NCI-H187 (cell line): ENCODE measurements at regions not wholly inside any gene's neighbourhood (a gene's known extent, or its start where the extent isn't known, plus 50 kb on each side); places are given as distances from the start of the nearest gene placed in this dataset.

Experiments used
- DNase-seq, 2 experiments: peaks; one replicate each; lab custom pipeline; 2025; lab: John Stamatoyannopoulos, UW

DNA sequence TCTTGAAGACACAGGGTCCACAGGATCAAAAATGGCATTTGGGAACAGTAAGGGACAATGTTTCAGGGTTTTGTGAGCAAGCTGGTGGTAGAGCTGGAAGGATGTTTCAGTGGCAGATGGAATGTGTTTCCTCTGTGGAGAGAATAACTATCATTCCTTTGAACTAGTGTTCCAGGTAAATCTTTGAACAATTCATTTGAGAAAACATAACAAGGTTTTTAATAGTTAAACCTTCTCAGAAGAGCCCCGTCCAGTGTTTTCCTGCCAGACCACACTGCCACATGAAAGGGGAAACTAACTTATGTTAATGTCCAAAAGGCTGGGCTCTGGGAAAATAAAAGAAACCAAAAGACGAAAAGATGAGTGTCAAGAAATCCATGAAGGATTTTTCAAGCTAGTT lies 207.0 kb upstream of the ZNF462 start:
- no peak for DNase-seq

DNA sequence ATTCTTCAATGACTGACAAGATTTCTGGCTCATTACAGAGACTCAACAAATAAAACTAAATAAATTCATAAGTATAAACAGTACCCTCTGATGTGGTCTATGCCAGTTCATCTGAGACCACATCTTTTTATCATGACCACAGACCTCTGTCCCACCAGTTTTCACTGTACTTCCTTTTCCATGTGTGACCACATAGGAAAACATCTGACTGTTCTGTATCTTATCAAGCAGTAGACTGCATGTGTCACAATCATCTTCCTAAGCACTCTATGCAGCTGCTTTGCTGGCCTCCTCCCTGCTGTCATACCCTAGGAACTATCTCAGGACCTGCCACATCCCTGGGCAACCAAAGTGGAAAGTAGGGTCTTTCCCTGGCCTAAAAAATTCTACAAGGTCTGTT lies 205.0 kb upstream of the ZNF462 start:
- no peak for DNase-seq

DNA sequence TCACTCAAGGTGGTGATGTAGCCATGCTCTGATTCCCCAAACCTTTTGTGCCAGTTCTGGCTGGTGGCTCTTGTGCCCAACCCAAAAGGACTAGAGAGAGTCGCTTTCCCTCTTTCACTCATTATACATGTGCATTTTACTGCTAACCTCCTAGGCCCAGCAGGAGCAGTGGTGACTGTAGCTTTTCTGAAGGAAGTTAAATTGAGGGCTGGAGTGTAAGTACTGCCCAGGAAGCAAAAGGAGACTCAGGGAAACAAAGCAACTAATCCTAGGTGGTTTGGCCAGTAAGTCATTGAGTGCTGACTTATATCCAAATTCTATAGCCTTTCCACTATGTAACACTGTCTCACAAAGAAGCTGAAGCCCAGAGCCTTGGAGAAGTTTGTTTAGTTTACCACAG lies 194.4 kb upstream of the ZNF462 start:
- no peak for DNase-seq

DNA sequence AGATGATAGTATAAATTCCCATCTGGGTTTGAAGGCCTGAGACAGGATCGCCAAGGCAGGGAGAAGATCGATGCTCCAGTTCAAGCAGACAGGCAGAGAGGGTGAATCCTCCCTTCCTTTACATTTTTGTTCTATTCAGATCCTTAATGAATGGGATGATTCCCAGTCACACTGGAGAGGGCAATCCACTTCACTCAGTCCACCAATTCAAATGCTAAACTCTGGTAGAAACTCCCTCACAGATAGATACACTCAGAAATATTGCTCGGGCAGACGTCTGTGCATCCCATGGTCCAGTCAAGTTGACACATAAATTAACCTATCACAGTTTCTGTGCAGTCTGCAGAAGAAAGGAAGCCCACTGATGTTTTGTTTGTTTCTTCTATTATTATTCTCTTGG lies 193.1 kb upstream of the ZNF462 start:
- DNase-seq, result no peak

DNA sequence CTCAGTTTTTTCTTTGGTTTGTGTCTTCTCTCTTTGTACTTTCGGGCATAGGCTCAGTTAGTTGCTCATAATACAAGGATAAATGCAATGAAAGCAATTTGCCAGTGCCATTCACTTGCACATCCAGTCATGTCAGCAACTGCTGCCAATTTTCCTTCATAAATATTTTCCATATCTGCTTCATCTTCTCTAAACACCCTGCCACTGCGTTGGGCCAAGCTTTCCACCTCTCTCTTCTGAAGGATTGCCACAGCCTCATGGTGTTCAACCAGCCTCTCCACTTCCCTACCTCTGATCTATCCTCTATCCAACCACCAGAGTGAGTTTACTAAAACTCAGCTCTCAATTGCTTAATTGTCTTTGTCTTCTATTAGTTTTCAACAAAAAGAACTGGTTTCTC lies 192.5 kb upstream of the ZNF462 start:
- no peak for DNase-seq

DNA sequence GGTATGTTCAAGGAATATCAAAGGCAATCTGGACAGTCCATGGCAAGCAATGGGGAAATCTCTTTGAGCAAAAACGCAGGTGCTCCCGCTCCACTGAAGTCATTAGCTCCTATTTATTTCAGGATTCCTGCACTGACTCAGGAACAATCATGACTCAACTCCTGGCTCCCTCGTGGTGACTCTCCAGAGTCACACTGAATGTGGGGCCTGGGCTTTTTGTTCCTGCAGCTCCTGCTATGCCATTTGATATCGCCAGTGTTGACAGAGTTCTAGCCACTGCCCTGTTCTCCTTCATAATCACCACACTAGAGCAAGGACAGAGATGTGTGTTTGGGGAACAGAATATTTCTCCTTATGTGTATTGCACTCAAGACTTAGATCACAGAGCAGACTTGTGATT lies 187.2 kb upstream of the ZNF462 start:
- no peak for DNase-seq

DNA sequence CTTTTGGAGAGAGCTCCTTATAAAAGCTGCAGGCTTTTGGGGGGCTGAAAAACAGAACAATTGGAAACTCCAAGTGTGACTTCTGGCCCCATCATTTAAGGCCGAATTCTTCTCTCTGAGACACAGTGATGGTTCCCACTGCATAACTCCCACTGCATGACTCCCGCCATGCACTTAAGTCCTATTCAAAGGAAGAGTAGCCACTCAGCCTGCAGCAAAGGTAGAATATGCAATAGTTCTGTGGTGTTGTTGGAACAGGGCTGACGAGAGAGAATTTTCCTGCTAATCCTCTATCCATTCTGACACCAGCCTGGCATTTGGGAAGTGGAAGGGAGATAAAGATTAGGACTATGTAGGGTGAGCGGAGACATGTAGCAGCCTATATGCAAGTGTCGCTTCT lies 185.6 kb upstream of the ZNF462 start:
- DNase-seq, result no peak

DNA sequence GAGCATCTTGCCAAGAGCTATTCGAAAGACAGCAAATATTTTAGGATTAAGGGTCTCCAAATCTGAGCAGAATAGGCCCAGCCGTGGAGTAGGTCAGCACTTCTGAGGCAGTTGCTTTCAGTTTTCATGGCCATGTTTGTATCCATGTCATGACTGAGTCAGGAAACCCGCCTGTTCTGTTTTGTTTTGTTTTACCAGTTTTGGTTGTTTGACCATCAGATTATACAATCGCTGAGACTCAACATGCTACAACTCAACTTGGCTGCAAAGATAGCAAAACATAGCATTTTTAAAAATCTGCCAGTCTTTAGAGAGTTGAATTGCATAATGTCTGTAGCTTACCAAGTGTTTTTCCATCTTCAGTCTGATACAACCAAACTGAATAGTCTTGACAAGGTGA lies 185.1 kb upstream of the ZNF462 start:
- no peak for DNase-seq

DNA sequence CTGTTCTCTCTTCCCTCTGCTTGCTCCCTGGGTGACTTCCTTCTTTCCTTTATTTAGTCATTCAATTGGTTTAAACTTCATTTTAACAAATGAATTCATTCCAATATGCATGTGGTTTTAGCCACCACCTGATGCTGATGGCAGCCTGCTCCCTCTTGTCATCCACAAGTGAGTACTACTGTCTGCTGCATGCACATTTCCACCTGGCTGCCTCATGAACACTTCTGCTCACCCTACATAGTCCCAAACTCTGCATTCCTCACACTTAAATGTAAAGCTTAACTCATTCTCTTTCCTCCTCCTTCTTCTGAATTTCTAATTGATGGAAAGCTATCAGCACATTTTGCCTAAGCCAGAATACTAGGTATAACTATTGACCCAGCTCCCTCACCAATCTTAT lies 184.7 kb upstream of the ZNF462 start:
- DNase-seq, result no peak

DNA sequence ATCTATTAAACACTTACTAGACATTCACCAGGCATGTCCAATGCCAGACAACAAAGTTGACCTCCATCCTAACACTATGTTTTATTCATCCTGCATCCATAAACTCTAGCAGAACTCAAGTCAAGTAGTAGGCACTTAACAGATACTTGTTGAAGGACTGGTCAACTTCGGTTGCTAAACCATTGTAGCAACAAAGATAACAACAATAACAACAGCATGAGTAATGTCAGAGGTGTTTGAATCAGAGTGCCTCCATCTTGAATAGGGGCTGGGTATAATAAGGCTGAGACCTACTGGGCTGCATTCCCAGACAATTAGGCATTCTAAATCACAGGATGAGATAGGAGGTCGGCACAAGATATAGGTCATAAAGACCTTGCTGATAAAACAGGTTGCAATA lies 180.5 kb upstream of the ZNF462 start:
- DNase-seq, result no peak

DNA sequence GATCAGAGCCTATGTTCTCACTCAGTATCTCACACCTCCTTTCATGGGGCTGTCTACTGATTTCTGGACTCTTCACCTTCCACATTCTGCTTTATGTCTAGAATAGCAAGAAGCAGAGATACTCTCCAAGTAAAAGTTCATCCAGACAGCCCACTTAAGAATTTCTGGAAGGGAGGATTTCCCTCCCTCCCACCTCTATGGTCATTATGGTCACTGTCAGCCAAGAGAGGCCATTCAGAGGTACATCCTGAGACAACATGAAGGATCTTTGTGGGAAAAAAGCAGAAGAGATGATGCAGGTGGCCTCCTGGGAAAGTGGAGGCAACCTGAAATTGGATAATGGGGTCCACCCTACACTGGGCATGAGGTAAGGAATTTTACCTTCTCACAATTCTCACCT lies 179.5 kb upstream of the ZNF462 start:
- DNase-seq, result no peak

DNA sequence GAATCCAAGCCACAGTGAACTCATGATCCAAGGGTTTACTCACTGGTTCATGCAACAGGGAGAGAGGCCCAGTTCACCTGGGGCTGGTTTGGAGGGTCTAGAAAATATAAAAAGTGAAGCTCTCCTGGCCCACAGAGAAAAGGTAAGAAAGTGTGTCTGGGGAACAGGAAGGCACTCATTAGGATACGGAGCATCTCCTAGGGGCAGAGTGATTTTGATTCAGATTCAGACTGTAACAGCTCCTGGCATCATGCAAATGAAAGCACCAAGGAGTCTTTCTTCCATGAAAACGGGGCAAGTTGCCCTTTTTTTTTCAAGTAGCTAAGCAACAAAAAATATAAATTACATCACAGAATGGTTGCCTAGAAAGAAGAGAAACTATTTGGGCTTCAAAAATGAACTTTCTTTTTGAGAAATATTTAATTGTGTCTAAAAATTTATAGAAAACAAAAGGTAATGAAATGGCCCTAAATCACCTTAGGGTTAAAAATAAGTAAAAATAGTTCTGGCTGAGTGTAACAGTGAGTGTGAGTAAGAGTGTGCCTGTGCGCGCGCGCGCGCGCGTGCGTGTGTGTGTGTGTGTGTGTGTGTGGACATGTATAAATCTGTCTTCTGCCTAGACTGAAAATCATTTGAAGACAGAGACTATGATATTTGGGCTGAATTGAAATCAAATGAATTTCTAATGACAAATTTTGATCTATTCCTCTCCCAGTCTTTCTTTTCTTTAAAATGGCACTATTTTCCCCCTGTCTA lies 177.8 kb upstream of the ZNF462 start:
- DNase-seq, result no peak

DNA sequence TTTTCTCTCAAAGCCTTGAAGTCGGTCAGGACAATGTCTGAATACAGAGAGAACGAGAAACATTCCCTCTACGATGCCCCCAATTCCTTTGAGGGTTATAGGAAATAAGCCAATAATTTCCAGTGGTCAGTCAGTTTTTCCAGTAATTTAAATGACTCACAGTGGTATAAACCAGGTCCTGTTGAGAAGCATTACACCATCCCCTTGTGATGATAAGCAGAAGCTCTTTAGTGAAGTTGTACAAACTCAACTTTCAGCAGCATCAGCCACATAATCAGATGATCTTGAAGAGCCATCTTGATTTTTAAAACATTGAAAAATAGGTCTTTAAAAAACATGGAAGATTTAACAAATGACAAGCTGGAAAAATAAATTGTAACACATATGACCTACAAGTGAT lies 173.9 kb upstream of the ZNF462 start:
- no peak for DNase-seq

DNA sequence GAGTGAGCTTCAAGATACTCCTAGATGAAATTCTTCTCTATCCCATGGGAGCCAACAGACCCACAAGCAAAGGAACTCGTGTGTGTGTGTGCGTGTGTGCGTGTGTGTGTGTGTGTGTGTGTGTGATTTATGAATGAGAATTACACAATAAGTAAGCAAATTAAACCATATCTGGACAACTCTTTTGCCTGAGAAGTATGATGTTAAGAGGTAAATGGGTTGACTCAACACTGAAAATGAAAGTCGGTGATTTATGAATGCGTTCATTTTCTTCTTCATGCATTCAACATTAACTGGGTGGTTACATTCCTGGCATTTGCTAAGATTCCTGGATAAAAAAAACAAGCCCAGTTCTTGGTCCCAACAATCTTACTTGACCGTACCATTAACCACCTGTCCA lies 171.3 kb upstream of the ZNF462 start:
- DNase-seq, result no peak

DNA sequence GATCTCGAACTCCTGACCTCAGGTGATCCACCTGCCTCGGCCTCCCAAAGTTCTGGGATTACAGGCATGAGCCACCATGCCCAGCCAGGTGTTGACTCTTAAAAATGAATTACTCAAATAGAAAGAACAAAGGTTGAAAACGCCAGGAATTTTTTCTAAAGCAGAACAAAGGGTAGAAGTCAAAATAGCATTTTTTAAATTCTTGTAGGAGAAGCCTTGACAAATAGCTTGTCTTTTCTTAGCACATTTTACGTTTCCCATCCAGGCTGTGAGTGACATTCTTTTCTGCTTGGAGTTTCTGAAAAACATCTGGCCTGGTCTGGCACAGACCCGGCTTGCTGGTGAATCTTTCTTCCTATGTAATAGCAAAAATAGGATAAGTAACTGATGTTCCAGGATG lies 169.4 kb upstream of the ZNF462 start:
- DNase-seq, result no peak

DNA sequence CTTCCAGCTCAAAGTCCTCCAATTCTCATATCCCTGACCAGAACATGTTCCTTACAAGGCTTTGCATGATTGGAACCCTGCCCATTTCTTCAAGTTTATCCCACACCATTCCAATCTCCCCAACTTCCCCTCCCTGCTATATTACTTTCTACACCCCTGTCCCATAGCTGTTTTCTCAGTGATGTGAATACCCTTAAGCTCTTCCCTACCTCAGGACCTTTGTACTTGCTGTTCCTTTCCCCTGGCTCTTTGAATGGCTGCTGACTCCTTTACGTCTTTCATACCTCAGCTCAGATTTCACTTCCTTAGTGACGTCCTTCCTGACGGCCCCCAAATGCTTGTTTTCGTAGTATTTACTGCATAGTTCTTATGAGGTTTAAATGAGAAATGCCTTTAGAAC lies 166.2 kb upstream of the ZNF462 start:
- DNase-seq, result no peak

DNA sequence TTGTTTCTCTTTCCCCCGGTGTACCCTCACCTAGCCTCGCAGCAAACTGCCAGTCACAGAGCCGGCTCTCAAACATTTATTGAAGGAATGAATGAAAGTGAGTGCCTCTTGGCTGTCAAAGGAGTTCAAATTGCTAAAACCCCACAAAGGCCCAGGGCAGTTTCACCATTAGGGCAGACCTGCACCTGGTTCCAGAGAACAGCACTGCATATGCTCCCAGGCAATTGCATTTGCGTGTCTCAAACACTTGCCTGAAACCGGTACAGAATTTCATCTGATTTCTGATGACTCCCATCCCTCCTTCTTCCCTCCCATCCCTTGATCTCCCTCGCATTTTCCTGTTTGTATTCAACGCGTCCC lies 165.6 kb upstream of the ZNF462 start:
- no peak for DNase-seq

DNA sequence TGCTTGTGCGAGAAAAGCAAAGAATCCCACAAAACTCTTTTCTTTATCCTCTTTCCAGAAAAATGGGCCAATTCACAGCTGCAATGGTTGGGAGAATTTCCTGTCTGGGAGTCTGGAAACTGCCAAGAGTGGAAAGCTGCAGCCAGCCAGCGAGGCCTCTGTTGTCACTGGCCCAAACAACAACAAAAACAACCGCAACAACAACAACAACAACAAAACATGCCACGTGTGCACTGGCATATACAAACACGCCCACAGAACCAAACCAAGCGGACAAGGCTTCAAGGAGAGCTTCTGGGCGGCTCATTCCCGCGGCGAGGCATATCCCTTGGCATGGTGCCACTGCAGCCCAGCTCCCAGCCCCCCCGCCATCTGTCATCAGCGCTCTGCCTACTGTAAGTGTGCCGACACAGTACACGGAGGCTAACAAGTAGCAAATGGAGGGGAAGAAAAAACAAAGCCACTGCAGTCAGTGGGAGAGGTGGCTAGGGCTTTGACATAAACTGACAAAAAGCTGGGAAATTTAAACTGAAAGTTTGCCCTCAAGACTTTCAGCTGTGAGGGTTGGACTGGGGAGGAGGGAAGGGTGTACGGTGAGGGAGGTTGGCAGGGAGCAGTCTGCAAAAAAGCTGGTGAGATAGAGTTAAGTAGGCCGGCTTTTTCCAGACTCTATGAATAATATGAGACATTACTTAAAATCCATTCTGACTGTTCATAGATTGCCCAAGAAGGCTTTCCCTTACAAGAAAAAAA lies 165.0 kb upstream of the ZNF462 start:
- peak; percentile 36 to 53 for DNase-seq

DNA sequence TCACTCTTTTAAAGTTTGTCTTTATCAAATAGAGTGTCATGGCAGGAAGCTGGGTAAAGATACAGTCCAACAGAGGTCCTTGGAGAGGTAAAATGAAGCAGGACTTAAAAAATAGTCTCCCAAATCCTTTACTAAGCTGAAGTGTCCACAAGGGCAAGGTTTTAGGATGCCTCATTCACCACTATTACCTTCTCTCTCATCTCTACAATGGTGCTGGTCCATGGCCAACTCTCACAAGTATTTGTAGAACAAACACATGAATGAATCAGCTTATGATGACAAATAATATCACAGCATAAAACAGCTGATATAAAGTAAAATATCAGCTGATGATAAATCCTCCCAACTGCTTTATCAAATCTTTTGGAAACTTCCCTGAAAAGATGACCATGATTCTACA lies 162.3 kb upstream of the ZNF462 start:
- no peak for DNase-seq

DNA sequence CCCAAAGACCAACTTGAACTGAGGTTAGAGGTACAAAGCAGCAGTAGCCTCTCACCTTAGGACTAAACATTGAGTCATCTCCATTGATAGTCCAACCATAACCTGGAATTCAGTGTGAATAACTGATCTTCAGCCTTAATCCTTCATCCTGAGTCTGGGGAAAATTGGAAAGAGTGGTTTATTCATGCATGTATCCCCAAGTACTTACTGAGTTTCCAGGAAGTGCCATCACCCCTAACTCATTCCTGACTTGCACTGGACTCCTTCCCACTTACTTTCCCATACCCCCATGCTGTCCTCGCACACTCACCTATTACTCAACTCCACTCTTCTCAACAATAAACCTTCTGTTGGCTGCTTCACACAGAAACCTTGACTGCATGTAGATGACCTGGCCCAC lies 161.4 kb upstream of the ZNF462 start:
- DNase-seq, result no peak

DNA sequence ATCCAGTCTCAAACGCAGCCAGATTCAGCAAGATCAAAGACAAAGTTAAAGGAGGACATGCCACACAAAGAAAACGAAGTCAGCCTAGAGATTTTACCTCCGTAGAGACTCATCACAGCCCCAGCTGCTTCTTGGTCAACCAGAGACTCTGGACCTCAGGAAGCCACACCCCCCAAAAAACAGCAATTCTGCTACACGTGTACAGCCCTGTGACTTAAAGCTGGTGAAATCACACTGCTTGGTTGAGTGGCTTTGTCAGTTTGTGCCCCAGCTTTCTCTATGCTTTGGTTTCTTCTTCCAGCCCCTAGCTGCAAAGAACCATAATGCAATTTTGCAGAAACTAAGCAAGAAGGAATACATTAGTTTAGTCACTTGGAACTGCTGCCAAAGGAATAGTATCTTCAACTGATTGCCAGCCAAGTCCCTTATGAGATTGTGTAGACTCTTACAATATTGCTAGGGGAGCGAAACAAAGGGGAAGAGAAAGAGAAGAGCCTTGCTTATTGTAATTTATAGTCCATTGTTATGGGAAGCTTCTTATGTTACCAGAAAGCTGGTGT lies 158.8 kb upstream of the ZNF462 start:
- DNase-seq, result no peak

DNA sequence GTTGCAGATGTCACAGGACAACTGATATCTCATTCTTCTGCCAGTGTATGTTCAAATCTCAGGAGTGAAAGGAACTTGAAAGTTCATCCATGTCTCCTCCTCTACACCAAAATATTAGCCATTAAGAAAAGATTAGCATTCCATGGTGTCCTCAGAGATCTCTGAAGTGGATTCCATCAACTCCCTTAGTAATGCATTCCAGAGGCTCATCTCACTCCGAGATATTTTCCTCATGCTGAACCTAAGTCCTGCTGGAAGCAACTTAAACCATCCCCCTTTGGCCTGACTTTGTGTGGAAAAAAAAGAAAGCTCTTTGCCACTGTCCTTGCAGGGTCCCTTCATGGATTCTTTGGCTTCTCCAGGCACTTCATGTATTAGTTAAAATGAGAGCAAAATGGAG lies 155.7 kb upstream of the ZNF462 start:
- no peak for DNase-seq

DNA sequence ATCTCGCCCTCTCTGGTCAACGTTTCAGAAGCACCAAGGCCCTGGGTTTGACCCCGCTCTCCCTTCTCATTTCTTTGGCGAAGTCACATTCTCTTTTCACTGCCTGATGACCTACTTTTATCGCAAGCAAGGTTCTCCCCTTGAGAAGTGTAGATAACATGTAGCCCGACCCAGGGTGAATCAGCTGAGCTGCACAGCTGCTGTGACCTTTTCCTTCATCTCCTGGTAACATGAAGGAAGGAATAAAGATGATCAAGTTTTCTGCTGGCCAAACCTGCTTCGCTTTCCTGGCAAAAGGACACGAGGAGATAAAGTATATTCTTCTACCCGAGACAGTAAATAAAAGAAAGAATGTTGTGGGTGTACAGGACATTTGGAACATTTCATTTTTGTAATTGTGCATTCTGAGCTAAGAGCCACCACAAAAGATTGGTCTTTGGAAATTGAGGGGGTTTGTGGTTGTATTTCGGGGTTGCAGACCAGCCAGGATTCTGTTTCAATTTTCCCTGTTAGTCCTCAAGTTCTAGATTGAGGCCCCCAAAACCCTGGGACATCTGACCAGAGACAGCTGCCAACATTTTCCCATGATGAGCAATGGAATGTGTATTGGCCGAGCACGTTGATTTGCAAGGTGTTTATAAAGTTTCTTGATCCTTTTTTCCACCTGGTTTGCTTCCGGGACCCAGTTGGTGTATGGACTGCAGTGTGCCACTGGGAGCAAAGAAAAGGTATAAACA lies 155.1 kb upstream of the ZNF462 start:
- DNase-seq, result no peak
